GM04504 (cell line): ENCODE measurements at regions not wholly inside any gene's neighbourhood (a gene's known extent, or its start where the extent isn't known, plus 50 kb on each side); places are given as distances from the start of the nearest gene placed in this dataset.

Experiments used
- DNase-seq: peaks from one replicate; pipeline ENCODE4 v3.0.0-alpha.2; 2012; ENCODE audit warnings: low read depth

- DNase-seq: no peak
Measured at GRCh38 chr4:137069473-137069872, 462.8 kb downstream of the PCDH18 start.

GRCh38 chr4:137067735-137068134 is 464.6 kb downstream of the PCDH18 start:
- DNase-seq: peak; percentile 5

- no peak for DNase-seq
Measured at GRCh38 chr4:137065311-137065710, 467.0 kb downstream of the PCDH18 start.

GRCh38 chr4:137063961-137064360 is 468.3 kb downstream of the PCDH18 start:
- DNase-seq: no peak

GRCh38 chr4:137043184-137043583 is 489.1 kb downstream of the PCDH18 start:
- DNase-seq: no peak

- no peak for DNase-seq
Measured at GRCh38 chr4:137039370-137039769, 492.9 kb downstream of the PCDH18 start.

- DNase-seq: no peak
Measured at GRCh38 chr4:137032222-137032621, 500.1 kb downstream of the PCDH18 start.

- DNase-seq: no peak
Measured at GRCh38 chr4:137029026-137029425, 503.3 kb downstream of the PCDH18 start.

GRCh38 chr4:137025484-137026059 is 506.7 kb downstream of the PCDH18 start:
- no peak for DNase-seq

GRCh38 chr4:137015426-137016409 is 516.6 kb downstream of the PCDH18 start:
- DNase-seq: no peak

- DNase-seq: no peak
Measured at GRCh38 chr4:137000432-137000831, 531.9 kb downstream of the PCDH18 start.

GRCh38 chr4:136992032-136992431 is 540.3 kb downstream of the PCDH18 start:
- no peak for DNase-seq

GRCh38 chr4:136985683-136986082 is 546.6 kb downstream of the PCDH18 start:
- DNase-seq: no peak

- DNase-seq: no peak
Measured at GRCh38 chr4:136967069-136967468, 565.2 kb downstream of the PCDH18 start.

GRCh38 chr4:136965478-136965877 is 566.8 kb downstream of the PCDH18 start:
- DNase-seq: no peak

- no peak for DNase-seq
Measured at GRCh38 chr4:136962868-136963267, 569.4 kb downstream of the PCDH18 start.

GRCh38 chr4:136946307-136946907 is 585.9 kb downstream of the PCDH18 start:
- DNase-seq: no peak

GRCh38 chr4:136939781-136940180 is 592.5 kb downstream of the PCDH18 start:
- no peak for DNase-seq

GRCh38 chr4:136935871-136936270 is 596.4 kb downstream of the PCDH18 start:
- DNase-seq: no peak

- DNase-seq: no peak
Measured at GRCh38 chr4:136935305-136935704, 597.0 kb downstream of the PCDH18 start.

- no peak for DNase-seq
Measured at GRCh38 chr4:136934601-136935000, 597.7 kb downstream of the PCDH18 start.

- DNase-seq: no peak
Measured at GRCh38 chr4:136931781-136932180, 600.5 kb downstream of the PCDH18 start.

- no peak for DNase-seq
Measured at GRCh38 chr4:136928957-136929411, 603.3 kb downstream of the PCDH18 start.
